ENCODE measurements at regions not wholly inside any gene's neighbourhood (a gene's known extent, or its start where the extent isn't known, plus 50 kb on each side); places are given as distances from the start of the nearest gene placed in this dataset.

GRCh38 chr3:102136183-102136582 is 286.9 kb downstream of the NFKBIZ start:
- no peak for DNase-seq (ENCODE audit: low read depth)
- no peak for TF ChIP-seq CTCF (conservative IDR thresholded peaks at IDR 0.05; ENCODE audit: low read length)
- H3K4me3 ChIP-seq (ENCODE audit: low read length), result no peak overlapping the region

GRCh38 chr3:102140116-102140515 is 290.8 kb downstream of the NFKBIZ start:
- no peak overlapping the region for H3K4me3 ChIP-seq (ENCODE audit: low read length)
- no peak for TF ChIP-seq CTCF (conservative IDR thresholded peaks at IDR 0.05; ENCODE audit: low read length)
- no peak for DNase-seq (ENCODE audit: low read depth)

GRCh38 chr3:102141096-102141927 is 292.0 kb downstream of the NFKBIZ start:
- no peak for DNase-seq (ENCODE audit: low read depth)
- no peak for TF ChIP-seq CTCF (conservative IDR thresholded peaks at IDR 0.05; ENCODE audit: low read length)
- no peak overlapping the region for H3K4me3 ChIP-seq (ENCODE audit: low read length)

- DNase-seq (ENCODE audit: low read depth), result no peak
- no peak overlapping the region for H3K4me3 ChIP-seq (ENCODE audit: low read length)
- no peak for TF ChIP-seq CTCF (conservative IDR thresholded peaks at IDR 0.05; ENCODE audit: low read length)
Observed at GRCh38 chr3:102141928-102142239, 292.6 kb downstream of the NFKBIZ start.

GRCh38 chr3:102142379-102143060 is 292.3 kb upstream of the ZPLD1 start:
- TF ChIP-seq CTCF (conservative IDR thresholded peaks at IDR 0.05; ENCODE audit: low read length), result no peak
- H3K4me3 ChIP-seq (ENCODE audit: low read length), result no peak overlapping the region
- DNase-seq (ENCODE audit: low read depth), result no peak

GRCh38 chr3:102143536-102143935 is 291.3 kb upstream of the ZPLD1 start:
- H3K4me3 ChIP-seq (ENCODE audit: low read length), result no peak overlapping the region
- DNase-seq (ENCODE audit: low read depth), result no peak
- no peak for TF ChIP-seq CTCF (conservative IDR thresholded peaks at IDR 0.05; ENCODE audit: low read length)

GRCh38 chr3:102144063-102144462 is 290.8 kb upstream of the ZPLD1 start:
- H3K4me3 ChIP-seq (ENCODE audit: low read length), result no peak overlapping the region
- no peak for TF ChIP-seq CTCF (conservative IDR thresholded peaks at IDR 0.05; ENCODE audit: low read length)
- DNase-seq (ENCODE audit: low read depth), result no peak

Measured in AG10803 (cell line).